ENCODE measurements at regions not wholly inside any gene's neighbourhood (a gene's known extent, or its start where the extent isn't known, plus 50 kb on each side); places are given as distances from the start of the nearest gene placed in this dataset.

DNA sequence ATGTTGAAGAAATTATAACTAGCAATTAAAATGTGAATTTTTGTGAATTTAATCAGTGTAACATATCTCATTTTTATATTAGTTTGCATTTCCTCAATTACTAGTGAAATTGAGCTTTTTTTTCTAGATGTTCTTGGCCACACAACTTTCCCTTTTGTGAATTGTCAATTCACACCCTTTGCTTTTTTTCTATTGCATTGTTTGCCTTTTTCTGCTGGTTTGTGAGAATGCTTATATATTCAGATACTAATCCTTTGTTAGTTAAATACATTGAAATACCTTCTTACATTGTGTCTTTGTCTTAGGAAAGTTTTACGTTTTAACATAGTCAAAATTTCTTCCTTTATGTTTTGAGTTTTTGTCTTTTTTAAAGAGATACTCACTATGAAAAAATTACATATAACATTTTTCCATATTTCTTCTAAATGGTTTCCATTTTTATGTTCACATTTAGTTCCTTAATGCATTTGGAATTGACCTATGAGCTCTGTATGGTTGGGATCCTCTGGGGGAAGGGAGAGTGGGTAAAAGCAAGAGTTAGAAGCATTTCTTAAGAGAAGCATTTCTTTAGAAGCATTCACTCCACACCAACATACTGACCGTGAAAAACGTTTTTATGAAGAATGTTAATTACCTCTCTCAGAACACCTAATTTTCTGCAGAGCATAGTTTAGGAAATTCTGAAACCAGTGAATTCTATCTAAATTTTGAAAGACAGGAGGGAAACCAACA, 126.0 kb downstream of the CAPZA3 start:
- Mint-ChIP-seq H3K4me1 (ENCODE audit: low read depth) (no peaks in the 10 kb centered on the region), H3K27ac (no peak overlapping the region), H3K36me3 (ENCODE audit: low read depth) (no peaks in the 10 kb centered on the region), H3K4me3 (no peak overlapping the region), H3K27me3 (peaks cover 3% of the 10 kb centered on the region), H3K9me3 (no peaks in the 10 kb centered on the region)
- ChIA-PET POLR2A (no interaction called here), CTCF (no interaction called here)
- intact Hi-C loops (cut with micrococcal nuclease) = loop anchor here (5.0 kb wide), 1 partner anchor 323 kb away; no protein-coding TSS in a partner anchor
- DNase-seq (no peak), ATAC-seq (no peak)
- TF ChIP-seq, protein P1, sequence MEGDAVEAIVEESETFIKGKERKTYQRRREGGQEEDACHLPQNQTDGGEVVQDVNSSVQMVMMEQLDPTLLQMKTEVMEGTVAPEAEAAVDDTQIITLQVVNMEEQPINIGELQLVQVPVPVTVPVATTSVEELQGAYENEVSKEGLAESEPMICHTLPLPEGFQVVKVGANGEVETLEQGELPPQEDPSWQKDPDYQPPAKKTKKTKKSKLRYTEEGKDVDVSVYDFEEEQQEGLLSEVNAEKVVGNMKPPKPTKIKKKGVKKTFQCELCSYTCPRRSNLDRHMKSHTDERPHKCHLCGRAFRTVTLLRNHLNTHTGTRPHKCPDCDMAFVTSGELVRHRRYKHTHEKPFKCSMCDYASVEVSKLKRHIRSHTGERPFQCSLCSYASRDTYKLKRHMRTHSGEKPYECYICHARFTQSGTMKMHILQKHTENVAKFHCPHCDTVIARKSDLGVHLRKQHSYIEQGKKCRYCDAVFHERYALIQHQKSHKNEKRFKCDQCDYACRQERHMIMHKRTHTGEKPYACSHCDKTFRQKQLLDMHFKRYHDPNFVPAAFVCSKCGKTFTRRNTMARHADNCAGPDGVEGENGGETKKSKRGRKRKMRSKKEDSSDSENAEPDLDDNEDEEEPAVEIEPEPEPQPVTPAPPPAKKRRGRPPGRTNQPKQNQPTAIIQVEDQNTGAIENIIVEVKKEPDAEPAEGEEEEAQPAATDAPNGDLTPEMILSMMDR (IDR thresholded peaks at IDR 0.05) = no peak

DNA sequence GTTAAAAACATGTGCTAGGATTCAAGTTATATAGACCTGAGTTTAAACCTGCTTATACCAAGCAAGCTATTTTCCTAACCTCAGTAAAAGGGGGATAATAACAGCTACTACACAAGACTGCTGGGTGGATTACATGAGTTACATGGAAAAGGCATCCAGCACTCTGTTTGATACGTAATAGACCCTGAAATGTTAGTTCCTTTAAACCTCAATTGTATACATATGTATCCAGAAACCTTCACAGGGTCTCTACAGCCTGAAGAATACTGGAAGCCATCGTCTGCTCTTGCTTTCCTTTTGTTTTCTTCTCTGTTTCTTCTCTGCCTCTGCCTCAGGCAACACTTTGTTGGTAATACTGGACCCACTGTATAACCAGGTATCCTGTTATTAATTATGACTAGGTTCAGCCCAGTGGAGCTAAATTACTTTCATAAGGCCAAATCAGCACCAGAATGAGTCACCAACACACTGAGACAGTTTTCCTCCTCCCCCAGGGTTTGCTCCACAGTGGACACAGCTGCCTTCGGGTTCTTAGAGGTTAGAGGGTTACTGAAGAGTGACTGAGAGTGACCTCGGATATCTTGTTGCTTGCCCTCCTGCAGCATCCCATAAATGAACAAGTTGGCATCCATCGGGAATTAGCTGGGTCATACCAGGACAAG, 127.1 kb downstream of the CAPZA3 start:
- intact Hi-C loops (cut with micrococcal nuclease) = loop anchor here (5.0 kb wide), 1 partner anchor 322 kb away; no protein-coding TSS in a partner anchor
- Mint-ChIP-seq H3K27ac (no peak overlapping the region), H3K36me3 (ENCODE audit: low read depth) (no peaks in the 10 kb centered on the region), H3K27me3 (peaks cover 3% of the 10 kb centered on the region), H3K4me3 (no peak overlapping the region), H3K4me1 (ENCODE audit: low read depth) (no peaks in the 10 kb centered on the region), H3K9me3 (no peaks in the 10 kb centered on the region)
- ChIA-PET CTCF (interaction anchor here (1.0 kb wide), 1 partner anchor 9 kb away, joined by 3 read pairs; no protein-coding TSS in a partner anchor), POLR2A (no interaction called here)
- TF ChIP-seq, protein P1 (IDR thresholded peaks at IDR 0.05) = no peak
- ATAC-seq (no peak), DNase-seq (no peak)

DNA sequence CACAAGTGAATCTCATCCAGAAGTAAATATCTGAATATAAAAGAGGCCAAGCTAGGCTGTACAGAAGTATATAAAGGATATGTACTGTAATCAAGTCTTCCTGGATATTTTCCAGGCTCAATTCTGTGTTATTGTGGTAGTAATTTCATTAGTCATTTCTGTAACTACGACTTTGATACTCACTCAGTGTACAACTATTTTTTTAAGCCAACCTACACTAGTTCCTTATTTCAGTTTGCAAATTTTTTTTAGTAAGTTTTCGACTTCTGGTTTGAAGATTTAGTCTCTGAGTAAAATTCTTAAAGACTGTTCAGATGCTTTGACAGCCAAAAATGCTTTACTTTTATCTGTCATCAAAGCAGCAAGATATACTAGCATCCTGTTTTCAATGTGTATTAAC, 130.8 kb downstream of the CAPZA3 start:
- Mint-ChIP-seq H3K4me3 (no peak overlapping the region), H3K4me1 (ENCODE audit: low read depth) (no peaks in the 10 kb centered on the region), H3K36me3 (ENCODE audit: low read depth) (no peaks in the 10 kb centered on the region), H3K27ac (no peak overlapping the region), H3K9me3 (no peaks in the 10 kb centered on the region), H3K27me3 (peaks cover 1% of the 10 kb centered on the region)
- ATAC-seq = no peak
- CTCF ChIA-PET = no interaction called here
- DNase-seq = no peak
- POLR2A ChIA-PET = no interaction called here
- TF ChIP-seq, protein P1 (IDR thresholded peaks at IDR 0.05) = no peak
- intact Hi-C loops (cut with micrococcal nuclease) = no loop called here

DNA sequence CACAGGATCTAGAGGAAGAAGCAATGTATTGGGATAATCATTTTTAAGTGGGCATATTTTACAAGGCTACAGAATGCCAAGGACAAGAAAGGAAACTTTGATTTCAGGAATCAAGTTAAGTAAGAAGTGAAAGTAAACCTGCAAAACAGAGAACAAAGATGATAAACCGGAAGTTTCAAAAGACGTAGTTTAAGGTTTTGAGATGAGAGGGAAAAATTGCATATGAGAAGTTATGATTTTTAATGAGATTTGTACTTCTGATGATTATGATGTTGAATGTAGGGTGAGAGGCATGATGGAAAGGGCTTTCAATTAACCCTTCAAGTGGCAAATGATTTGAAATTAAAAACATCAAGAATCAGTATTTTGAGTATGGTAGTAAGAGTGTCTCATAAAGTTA, 134.9 kb downstream of the CAPZA3 start:
- DNase-seq = no peak
- H3K27ac Mint-ChIP-seq = no peak overlapping the region
- intact Hi-C loops (cut with micrococcal nuclease) = no loop called here
- no peaks in the 10 kb centered on the region for H3K36me3 Mint-ChIP-seq (ENCODE audit: low read depth)
- H3K9me3 Mint-ChIP-seq = no peaks in the 10 kb centered on the region
- TF ChIP-seq, protein P1 (IDR thresholded peaks at IDR 0.05) = no peak
- H3K4me1 Mint-ChIP-seq (ENCODE audit: low read depth) = no peaks in the 10 kb centered on the region
- ChIA-PET POLR2A (no interaction called here), CTCF (no interaction called here)
- H3K27me3 Mint-ChIP-seq = no peaks in the 10 kb centered on the region
- H3K4me3 Mint-ChIP-seq = no peak overlapping the region
- no peak for ATAC-seq

DNA sequence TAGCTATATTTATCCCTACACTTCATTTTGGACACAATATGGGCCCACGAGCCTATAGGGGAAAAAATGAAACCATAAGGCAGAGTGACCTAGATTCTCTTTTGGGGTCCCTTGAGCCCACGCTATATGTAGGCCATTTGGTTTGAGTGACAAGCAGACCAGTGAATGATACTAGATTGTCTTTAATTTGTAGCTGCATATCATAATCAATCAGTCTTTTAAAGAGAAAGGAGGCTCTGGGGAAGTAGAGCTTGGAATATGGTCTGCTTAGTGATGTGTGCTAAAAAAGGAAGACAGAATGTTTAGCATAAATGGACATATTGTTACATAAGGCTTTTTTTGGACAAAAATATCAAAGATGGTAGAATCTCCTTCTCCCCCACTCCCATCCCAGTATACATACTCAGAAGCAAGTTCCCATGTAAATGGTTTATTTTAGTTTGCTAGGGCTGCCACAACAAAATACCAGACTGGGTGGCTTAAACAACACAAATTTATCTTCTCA, 140.8 kb downstream of the CAPZA3 start:
- no peak overlapping the region for H3K27ac Mint-ChIP-seq
- intact Hi-C loops (cut with micrococcal nuclease) = no loop called here
- no peaks in the 10 kb centered on the region for H3K9me3 Mint-ChIP-seq
- no peaks in the 10 kb centered on the region for H3K27me3 Mint-ChIP-seq
- ChIA-PET POLR2A (no interaction called here), CTCF (no interaction called here)
- ATAC-seq (no peak), DNase-seq (no peak)
- no peaks in the 10 kb centered on the region for H3K4me1 Mint-ChIP-seq (ENCODE audit: low read depth)
- no peak overlapping the region for H3K4me3 Mint-ChIP-seq
- H3K36me3 Mint-ChIP-seq (ENCODE audit: low read depth) = no peaks in the 10 kb centered on the region
- TF ChIP-seq, protein P1 (IDR thresholded peaks at IDR 0.05) = no peak

All from activated CD8-positive, alpha-beta T cell treated with anti-CD3 and anti-CD28 coated beads for 36 hours (primary cell).